OCI-LY7 (cell line): ENCODE measurements at regions not wholly inside any gene's neighbourhood (a gene's known extent, or its start where the extent isn't known, plus 50 kb on each side); places are given as distances from the start of the nearest gene placed in this dataset.

Source experiments
- BruUV-seq: library from RNA; stranded (reverse); fragments of 400-500 nt; replicated peaks from 2 replicates; lab custom pipeline; 2021; lab: Mats Ljungman, UMichigan
- CTCF ChIA-PET: fragments of 300-600 bp; sonication (Branson Sonifier 250); formaldehyde crosslinking; loops from one replicate; lab custom pipeline; 2022; ENCODE audit warnings: antibody characterized with exemption; ENCODE audit not compliant: unreplicated experiment; lab: Charles Lee
- POLR2A ChIA-PET: fragments of 300-600 bp; sonication (Branson Sonifier 250); formaldehyde crosslinking; loops from one replicate; lab custom pipeline; 2022; ENCODE audit warnings: antibody characterized with exemption; lab: Charles Lee
- DNase-seq: peaks from one replicate; pipeline ENCODE4 v3.0.0-alpha.2; 2015; ENCODE audit warnings: low spot score
- H2AFZ ChIP-seq: fragments of 200-600 bp; sonication (generic), shearing (Covaris generic); 2 replicates; pipeline ENCODE4 v1.6.1; 2014; ENCODE audit warnings: mild to moderate bottlenecking, antibody characterized with exemption, low read length, moderate library complexity
- H3K27ac ChIP-seq: fragments of 200-600 bp; sonication (generic); 2 replicates; pipeline ENCODE4 v1.5.1; 2014; ENCODE audit warnings: mixed run types, low read depth, mild to moderate bottlenecking, moderate library complexity, low read length, inconsistent platforms; ENCODE audit not compliant: poor library complexity, severe bottlenecking
- H3K36me3 ChIP-seq: fragments of 200-600 bp; sonication (generic); 2 replicates; pipeline ENCODE4 v1.6.1; 2014; ENCODE audit warnings: mild to moderate bottlenecking, antibody characterized with exemption, low read length, moderate library complexity, mixed read lengths; ENCODE audit not compliant: insufficient read depth
- H3K4me1 ChIP-seq: fragments of 200-600 bp; sonication (generic); 2 replicates; pipeline ENCODE4 v1.5.1; 2014; ENCODE audit warnings: mild to moderate bottlenecking, low read length; ENCODE audit not compliant: insufficient read depth, poor library complexity, severe bottlenecking
- H3K4me2 ChIP-seq: fragments of 200-600 bp; sonication (generic); 2 replicates; pipeline ENCODE4 v1.6.1; 2014; ENCODE audit warnings: mild to moderate bottlenecking, low read length
- H3K4me3 ChIP-seq: fragments of 200-600 bp; sonication (generic); 2 replicates; pipeline ENCODE4 v1.5.1; 2014; ENCODE audit warnings: mild to moderate bottlenecking, low read depth, low read length; ENCODE audit not compliant: poor library complexity, severe bottlenecking
- H3K79me2 ChIP-seq: fragments of 200-600 bp; sonication (generic); 2 replicates; pipeline ENCODE4 v1.6.1; 2016; ENCODE audit warnings: low read depth, mild to moderate bottlenecking, low read length, moderate library complexity, mixed read lengths; ENCODE audit not compliant: insufficient read depth
- H3K9me2 ChIP-seq: fragments of 200-600 bp; sonication (generic); 2 replicates; pipeline ENCODE4 v1.6.1; 2016; ENCODE audit warnings: mild to moderate bottlenecking, low read length, mixed read lengths; ENCODE audit not compliant: insufficient read depth
- H3K9me3 ChIP-seq: fragments of 200-600 bp; sonication (generic); 2 replicates; pipeline ENCODE4 v1.6.1; 2014; ENCODE audit warnings: mild to moderate bottlenecking, mixed run types, low read length, mixed read lengths
- H4K20me1 ChIP-seq: fragments of 200-600 bp; sonication (generic); 2 replicates; pipeline ENCODE4 v1.6.1; 2014; ENCODE audit warnings: mild to moderate bottlenecking, antibody characterized with exemption, low read length, moderate library complexity, mixed read lengths; ENCODE audit not compliant: insufficient read depth
- CTCF ChIP-seq: fragments of 200-600 bp; sonication (generic); conservative IDR thresholded peaks from 2 replicates; pipeline ENCODE4 v1.5.1; 2014; ENCODE audit warnings: mild to moderate bottlenecking, antibody characterized with exemption, low read length, moderate library complexity, mixed read lengths
- EZH2phosphoT487 ChIP-seq: fragments of 200-600 bp; sonication (generic); IDR thresholded peaks from 2 replicates; pipeline ENCODE4 v1.6.1; 2018; ENCODE audit warnings: low read depth, borderline replicate concordance, mild to moderate bottlenecking, mixed run types, antibody characterized with exemption, low read length, moderate library complexity, mixed read lengths
- intact Hi-C: fragments of 100-400 bp; cut with micrococcal nuclease; formaldehyde crosslinking; loops from one replicate; pipeline ENCODE4 v1.10.0; 2022; ENCODE audit not compliant: unreplicated experiment

GRCh38 chr17:77602883-77603640 lies 355.4 kb upstream of the TNRC6C start:
- no peaks in the 10 kb centered on the region for H3K9me2 ChIP-seq
- H3K9me3 ChIP-seq = no peaks in the 10 kb centered on the region
- H3K4me2 ChIP-seq = no peak overlapping the region
- POLR2A ChIA-PET = no interaction called here
- no peaks in the 10 kb centered on the region for H3K36me3 ChIP-seq
- DNase-seq = no peak
- H3K27ac ChIP-seq = no peak overlapping the region
- no peak overlapping the region for H3K4me3 ChIP-seq
- H3K79me2 ChIP-seq = no peaks in the 10 kb centered on the region
- no TSS peak for BruUV-seq
- no peaks in the 10 kb centered on the region for H3K4me1 ChIP-seq
- TF ChIP-seq EZH2phosphoT487 = no peak
- no peak for TF ChIP-seq CTCF
- H4K20me1 ChIP-seq = no peaks in the 10 kb centered on the region
- CTCF ChIA-PET = no interaction called here
- intact Hi-C loops = no loop called here
- H2AFZ ChIP-seq = no peak overlapping the region

- TF ChIP-seq CTCF (no peak), EZH2phosphoT487 (no peak)
- Histone ChIP-seq H3K27ac (no peak overlapping the region), H3K4me3 (no peak overlapping the region), H3K79me2 (no peaks in the 10 kb centered on the region), H3K9me2 (no peaks in the 10 kb centered on the region), H4K20me1 (no peaks in the 10 kb centered on the region), H3K4me2 (no peak overlapping the region), H2AFZ (no peak overlapping the region), H3K4me1 (no peaks in the 10 kb centered on the region), H3K36me3 (no peaks in the 10 kb centered on the region), H3K9me3 (no peaks in the 10 kb centered on the region)
- no peak for DNase-seq
- intact Hi-C loops = no loop called here
- no TSS peak for BruUV-seq
- POLR2A ChIA-PET = no interaction called here
- CTCF ChIA-PET = interaction anchor here (0.6 kb wide), 1 partner anchor 221 kb away, joined by 4 read pairs; no protein-coding TSS in a partner anchor
These were observed 354.1 kb upstream of the TNRC6C start for GRCh38 chr17:77604301-77604972.

GRCh38 chr17:77604973-77605313 lies 353.6 kb upstream of the TNRC6C start:
- no TSS peak for BruUV-seq
- intact Hi-C loops = no loop called here
- H3K9me3 ChIP-seq = no peaks in the 10 kb centered on the region
- TF ChIP-seq CTCF (no peak), EZH2phosphoT487 (no peak)
- H3K4me1 ChIP-seq = peaks cover 3% of the 10 kb centered on the region
- POLR2A ChIA-PET = no interaction called here
- no peak for DNase-seq
- H3K4me3 ChIP-seq = no peak overlapping the region
- H4K20me1 ChIP-seq = no peaks in the 10 kb centered on the region
- H3K79me2 ChIP-seq = no peaks in the 10 kb centered on the region
- no peak overlapping the region for H3K4me2 ChIP-seq
- no peaks in the 10 kb centered on the region for H3K36me3 ChIP-seq
- no peaks in the 10 kb centered on the region for H3K9me2 ChIP-seq
- H3K27ac ChIP-seq = no peak overlapping the region
- no peak overlapping the region for H2AFZ ChIP-seq
- CTCF ChIA-PET = no interaction called here
